ENCODE measurements at regions not wholly inside any gene's neighbourhood (a gene's known extent, or its start where the extent isn't known, plus 50 kb on each side); places are given as distances from the start of the nearest gene placed in this dataset.

DNA sequence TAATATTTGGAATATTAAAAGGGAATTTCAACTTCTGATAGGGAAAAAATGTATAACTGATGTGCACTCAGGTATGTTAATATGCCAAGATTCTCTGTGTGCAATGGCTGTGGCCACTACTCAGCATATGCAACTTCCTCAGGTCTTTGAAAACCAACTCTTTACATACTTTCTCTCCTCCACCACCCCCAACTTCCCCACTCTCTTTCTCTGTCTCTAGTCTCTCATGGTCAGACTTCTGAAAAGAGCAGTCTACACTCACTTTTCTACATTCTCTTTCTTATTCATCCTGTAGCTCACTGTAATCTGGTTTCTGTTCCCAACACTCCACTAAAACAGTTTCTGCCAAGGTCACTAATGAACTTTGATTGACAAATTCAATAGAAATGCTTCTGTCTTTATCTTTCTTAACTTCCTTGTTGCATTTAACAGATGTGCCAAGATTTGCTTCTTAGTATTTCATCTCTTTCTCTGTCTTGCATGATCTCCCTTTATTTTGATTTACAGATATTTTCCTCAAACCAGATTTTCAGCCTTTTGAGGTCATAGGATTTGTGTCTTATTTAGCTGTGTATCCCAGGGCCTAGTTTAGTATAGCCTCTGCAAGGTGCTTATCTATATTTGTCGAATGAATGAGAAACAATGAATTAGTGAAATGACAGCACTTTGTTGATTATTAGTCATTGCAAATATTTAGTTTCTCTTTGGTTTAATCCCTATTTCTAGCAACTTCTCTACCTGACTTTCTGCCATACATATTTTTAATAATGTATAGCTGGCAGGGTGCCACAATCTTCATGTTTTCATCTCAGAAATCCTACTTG, 168.9 kb downstream of the LMO4 start:
- Histone ChIP-seq H3K4me2 (ENCODE audit: extremely low read depth, insufficient read depth, low read length) (no peak overlapping the region), H3K79me2 (ENCODE audit: control insufficient read depth, insufficient read depth, low read length) (no peaks in the 10 kb centered on the region), H3K4me3 (replicated peaks in 1 of 4; ENCODE audit: control extremely low read depth in 1 of 4, insufficient read depth in 1 of 4, low read depth in 3 of 4, low read length in 4 of 4) (no peak overlapping the region), H3K4me1 (ENCODE audit: control insufficient read depth, extremely low read depth, insufficient read depth, low read length) (no peaks in the 10 kb centered on the region), H3K9ac (ENCODE audit: insufficient read depth, low read length) (no peak overlapping the region), H3K36me3 (ENCODE audit: control insufficient read depth, insufficient read depth, low read length) (no peaks in the 10 kb centered on the region), H3K9me3 (ENCODE audit: control insufficient read depth, insufficient read depth, low read depth, low read length) (no peaks in the 10 kb centered on the region), H2AFZ (ENCODE audit: low read length) (no peak overlapping the region), H4K20me1 (ENCODE audit: control insufficient read depth, extremely low read depth, insufficient read depth, low read length) (no peaks in the 10 kb centered on the region), H3K27ac (ENCODE audit: insufficient read depth, low read length) (no peak overlapping the region), H3K27me3 (ENCODE audit: control insufficient read depth, insufficient read depth, low read length) (no peaks in the 10 kb centered on the region)
- TF ChIP-seq, protein P1, sequence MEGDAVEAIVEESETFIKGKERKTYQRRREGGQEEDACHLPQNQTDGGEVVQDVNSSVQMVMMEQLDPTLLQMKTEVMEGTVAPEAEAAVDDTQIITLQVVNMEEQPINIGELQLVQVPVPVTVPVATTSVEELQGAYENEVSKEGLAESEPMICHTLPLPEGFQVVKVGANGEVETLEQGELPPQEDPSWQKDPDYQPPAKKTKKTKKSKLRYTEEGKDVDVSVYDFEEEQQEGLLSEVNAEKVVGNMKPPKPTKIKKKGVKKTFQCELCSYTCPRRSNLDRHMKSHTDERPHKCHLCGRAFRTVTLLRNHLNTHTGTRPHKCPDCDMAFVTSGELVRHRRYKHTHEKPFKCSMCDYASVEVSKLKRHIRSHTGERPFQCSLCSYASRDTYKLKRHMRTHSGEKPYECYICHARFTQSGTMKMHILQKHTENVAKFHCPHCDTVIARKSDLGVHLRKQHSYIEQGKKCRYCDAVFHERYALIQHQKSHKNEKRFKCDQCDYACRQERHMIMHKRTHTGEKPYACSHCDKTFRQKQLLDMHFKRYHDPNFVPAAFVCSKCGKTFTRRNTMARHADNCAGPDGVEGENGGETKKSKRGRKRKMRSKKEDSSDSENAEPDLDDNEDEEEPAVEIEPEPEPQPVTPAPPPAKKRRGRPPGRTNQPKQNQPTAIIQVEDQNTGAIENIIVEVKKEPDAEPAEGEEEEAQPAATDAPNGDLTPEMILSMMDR (conservative IDR thresholded peaks at IDR 0.05 in 1 of 2, IDR thresholded peaks at IDR 0.05 in 1 of 2; ENCODE audit: low read depth in 1 of 2, low read length in 2 of 2): no peak
- TF ChIP-seq EZH2 (IDR thresholded peaks at IDR 0.05; ENCODE audit: low read length, missing control alignments): no peak
- DNase-seq (ENCODE audit: low read depth in 2 of 2): no peak

DNA sequence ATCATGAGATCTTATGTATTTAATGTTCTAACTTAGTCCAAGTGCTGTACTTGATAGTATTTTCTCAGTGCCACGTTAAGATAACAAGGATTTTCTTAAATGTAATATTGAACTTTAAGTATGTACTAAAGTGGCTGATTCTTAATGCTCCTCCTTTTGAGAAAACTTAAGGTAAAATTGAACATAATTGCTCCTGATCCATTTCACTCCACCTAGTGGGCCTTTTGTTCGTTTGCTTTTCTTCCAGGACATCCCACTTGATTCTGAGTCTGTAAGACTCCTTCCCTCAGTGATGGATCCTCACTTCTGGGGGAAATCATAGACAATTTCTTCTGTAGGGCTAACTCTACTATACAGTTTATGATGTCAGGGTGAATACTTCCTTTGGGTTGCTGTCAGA, 173.1 kb downstream of the LMO4 start:
- Histone ChIP-seq H3K4me3 (replicated peaks in 1 of 4; ENCODE audit: control extremely low read depth in 1 of 4, insufficient read depth in 1 of 4, low read depth in 3 of 4, low read length in 4 of 4) (no peak overlapping the region), H3K4me1 (ENCODE audit: control insufficient read depth, extremely low read depth, insufficient read depth, low read length) (no peaks in the 10 kb centered on the region), H3K4me2 (ENCODE audit: extremely low read depth, insufficient read depth, low read length) (no peak overlapping the region), H2AFZ (ENCODE audit: low read length) (no peak overlapping the region), H3K79me2 (ENCODE audit: control insufficient read depth, insufficient read depth, low read length) (no peaks in the 10 kb centered on the region), H3K27me3 (ENCODE audit: control insufficient read depth, insufficient read depth, low read length) (no peaks in the 10 kb centered on the region), H3K36me3 (ENCODE audit: control insufficient read depth, insufficient read depth, low read length) (no peaks in the 10 kb centered on the region), H4K20me1 (ENCODE audit: control insufficient read depth, extremely low read depth, insufficient read depth, low read length) (no peaks in the 10 kb centered on the region), H3K9me3 (ENCODE audit: control insufficient read depth, insufficient read depth, low read depth, low read length) (no peaks in the 10 kb centered on the region), H3K27ac (ENCODE audit: insufficient read depth, low read length) (no peak overlapping the region), H3K9ac (ENCODE audit: insufficient read depth, low read length) (no peak overlapping the region)
- DNase-seq (ENCODE audit: low read depth in 2 of 2): no peak
- no peak for TF ChIP-seq EZH2 (IDR thresholded peaks at IDR 0.05; ENCODE audit: low read length, missing control alignments)
- TF ChIP-seq, protein P1 (conservative IDR thresholded peaks at IDR 0.05 in 1 of 2, IDR thresholded peaks at IDR 0.05 in 1 of 2; ENCODE audit: low read depth in 1 of 2, low read length in 2 of 2): peak in 1 of 2 donors; percentile 26

DNA sequence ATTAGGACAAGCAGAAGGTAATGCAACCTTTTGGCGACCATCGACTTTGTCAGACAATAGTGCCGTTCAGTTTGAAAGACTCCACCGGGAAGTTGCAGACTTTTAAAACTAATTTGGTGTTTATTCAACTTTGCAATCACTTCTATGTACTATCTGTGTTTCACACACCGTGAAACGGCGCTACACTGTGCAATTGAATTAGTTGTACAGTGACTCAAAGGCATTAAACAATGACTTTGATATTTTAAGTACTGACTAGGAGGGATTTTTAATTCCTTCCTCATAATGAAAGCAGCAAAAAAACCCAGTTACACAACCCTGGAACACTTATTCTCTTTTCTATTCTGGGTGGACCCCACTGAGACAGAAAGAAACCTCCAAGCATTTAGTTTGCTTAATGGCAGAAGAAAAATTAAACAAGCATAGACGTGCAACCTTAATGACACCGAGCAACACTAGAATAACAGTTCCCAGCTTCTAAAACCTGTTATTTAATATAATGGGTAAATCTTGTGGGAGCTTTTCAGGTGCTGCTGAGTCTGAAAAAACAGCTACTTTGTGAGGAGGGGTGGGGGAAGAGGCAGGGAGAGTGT, 176.8 kb downstream of the LMO4 start:
- H3K4me3 ChIP-seq (replicated peaks in 1 of 4; ENCODE audit: control extremely low read depth in 1 of 4, insufficient read depth in 1 of 4, low read depth in 3 of 4, low read length in 4 of 4): no peak overlapping the region
- H3K9me3 ChIP-seq (ENCODE audit: control insufficient read depth, insufficient read depth, low read depth, low read length): no peaks in the 10 kb centered on the region
- TF ChIP-seq, protein P1 (conservative IDR thresholded peaks at IDR 0.05 in 1 of 2, IDR thresholded peaks at IDR 0.05 in 1 of 2; ENCODE audit: low read depth in 1 of 2, low read length in 2 of 2): no peak
- no peak for TF ChIP-seq EZH2 (IDR thresholded peaks at IDR 0.05; ENCODE audit: low read length, missing control alignments)
- no peaks in the 10 kb centered on the region for H3K36me3 ChIP-seq (ENCODE audit: control insufficient read depth, insufficient read depth, low read length)
- H3K27ac ChIP-seq (ENCODE audit: insufficient read depth, low read length): no peak overlapping the region
- H2AFZ ChIP-seq (ENCODE audit: low read length): no peak overlapping the region
- H3K79me2 ChIP-seq (ENCODE audit: control insufficient read depth, insufficient read depth, low read length): no peaks in the 10 kb centered on the region
- no peaks in the 10 kb centered on the region for H3K27me3 ChIP-seq (ENCODE audit: control insufficient read depth, insufficient read depth, low read length)
- H4K20me1 ChIP-seq (ENCODE audit: control insufficient read depth, extremely low read depth, insufficient read depth, low read length): no peaks in the 10 kb centered on the region
- no peaks in the 10 kb centered on the region for H3K4me1 ChIP-seq (ENCODE audit: control insufficient read depth, extremely low read depth, insufficient read depth, low read length)
- no peak overlapping the region for H3K4me2 ChIP-seq (ENCODE audit: extremely low read depth, insufficient read depth, low read length)
- no peak for DNase-seq (ENCODE audit: low read depth in 2 of 2)
- H3K9ac ChIP-seq (ENCODE audit: insufficient read depth, low read length): no peak overlapping the region

All from fibroblast of lung (primary cell).